Endothelial cell (in vitro differentiated cells): ENCODE measurements at regions not wholly inside any gene's neighbourhood (a gene's known extent, or its start where the extent isn't known, plus 50 kb on each side); places are given as distances from the start of the nearest gene placed in this dataset.

Experiments
- DNase-seq: peaks from one replicate; pipeline ENCODE4 v3.0.0; 2021; ENCODE audit warnings: low spot score
- H3K27ac Mint-ChIP-seq: one replicate; pipeline ENCODE4 v1.8.0; 2021; ENCODE audit warnings: mixed read lengths, inconsistent platforms; ENCODE audit not compliant: unreplicated experiment
- H3K27me3 Mint-ChIP-seq: one replicate; pipeline ENCODE4 v1.8.0; 2021; ENCODE audit warnings: mild to moderate bottlenecking, moderate library complexity, mixed read lengths, inconsistent platforms; ENCODE audit not compliant: unreplicated experiment
- H3K36me3 Mint-ChIP-seq: one replicate; pipeline ENCODE4 v1.8.0; 2021; ENCODE audit warnings: mild to moderate bottlenecking, low read depth, mixed read lengths, inconsistent platforms; ENCODE audit not compliant: unreplicated experiment
- H3K4me1 Mint-ChIP-seq: one replicate; pipeline ENCODE4 v1.8.0; 2021; ENCODE audit warnings: mild to moderate bottlenecking, mixed read lengths, inconsistent platforms; ENCODE audit not compliant: unreplicated experiment
- H3K4me3 Mint-ChIP-seq: one replicate; pipeline ENCODE4 v1.8.0; 2021; ENCODE audit warnings: mild to moderate bottlenecking, mixed read lengths, inconsistent platforms; ENCODE audit not compliant: unreplicated experiment
- H3K9me3 Mint-ChIP-seq: one replicate; pipeline ENCODE4 v1.8.0; 2021; ENCODE audit warnings: mixed read lengths, inconsistent platforms; ENCODE audit not compliant: unreplicated experiment
- CTCF ChIP-seq: fragments of 200-600 bp; sonication (generic); IDR thresholded peaks from one replicate; pipeline ENCODE4 v1.5.0; 2021; ENCODE audit warnings: antibody characterized with exemption; ENCODE audit not compliant: unreplicated experiment

GRCh38 chr10:63723320-63723719, 202.1 kb downstream of the REEP3 start:
- H3K27me3 Mint-ChIP-seq = peaks cover 4% of the 10 kb centered on the region
- H3K27ac Mint-ChIP-seq = no peak overlapping the region
- peaks cover 35% of the 10 kb centered on the region for H3K4me1 Mint-ChIP-seq
- no peak for DNase-seq
- no peak overlapping the region for H3K4me3 Mint-ChIP-seq
- no peaks in the 10 kb centered on the region for H3K36me3 Mint-ChIP-seq
- no peak for TF ChIP-seq CTCF
- H3K9me3 Mint-ChIP-seq = no peaks in the 10 kb centered on the region

- no peak for TF ChIP-seq CTCF
- no peaks in the 10 kb centered on the region for H3K36me3 Mint-ChIP-seq
- DNase-seq = no peak
- peaks cover 30% of the 10 kb centered on the region for H3K4me1 Mint-ChIP-seq
- no peak overlapping the region for H3K4me3 Mint-ChIP-seq
- no peak overlapping the region for H3K27ac Mint-ChIP-seq
- no peaks in the 10 kb centered on the region for H3K9me3 Mint-ChIP-seq
- peaks cover 1% of the 10 kb centered on the region for H3K27me3 Mint-ChIP-seq
Observed at GRCh38 chr10:63723741-63724140, 202.5 kb downstream of the REEP3 start.

GRCh38 chr10:63724922-63725321, 203.7 kb downstream of the REEP3 start:
- Mint-ChIP-seq H3K27me3 (no peaks in the 10 kb centered on the region), H3K9me3 (no peaks in the 10 kb centered on the region), H3K4me1 (peaks cover 22% of the 10 kb centered on the region), H3K27ac (no peak overlapping the region), H3K36me3 (no peaks in the 10 kb centered on the region), H3K4me3 (no peak overlapping the region)
- TF ChIP-seq CTCF = no peak
- no peak for DNase-seq

GRCh38 chr10:63726867-63727266, 205.7 kb downstream of the REEP3 start:
- TF ChIP-seq CTCF = no peak
- H3K27ac Mint-ChIP-seq = no peak overlapping the region
- no peaks in the 10 kb centered on the region for H3K9me3 Mint-ChIP-seq
- H3K4me3 Mint-ChIP-seq = no peak overlapping the region
- H3K27me3 Mint-ChIP-seq = no peaks in the 10 kb centered on the region
- H3K4me1 Mint-ChIP-seq = peaks cover 9% of the 10 kb centered on the region
- H3K36me3 Mint-ChIP-seq = no peaks in the 10 kb centered on the region
- no peak for DNase-seq

GRCh38 chr10:63727636-63728035, 206.4 kb downstream of the REEP3 start:
- TF ChIP-seq CTCF = no peak
- H3K4me3 Mint-ChIP-seq = no peak overlapping the region
- H3K4me1 Mint-ChIP-seq = peaks cover 1% of the 10 kb centered on the region
- no peak overlapping the region for H3K27ac Mint-ChIP-seq
- no peak for DNase-seq
- H3K36me3 Mint-ChIP-seq = no peaks in the 10 kb centered on the region
- no peaks in the 10 kb centered on the region for H3K9me3 Mint-ChIP-seq
- no peaks in the 10 kb centered on the region for H3K27me3 Mint-ChIP-seq
